Tibial artery (tissue), 4 donors: ENCODE measurements at regions not wholly inside any gene's neighbourhood (a gene's known extent, or its start where the extent isn't known, plus 50 kb on each side); places are given as distances from the start of the nearest gene placed in this dataset.

ENCODE experiments used
- DNase-seq, 2 donors: peaks; one replicate each; pipeline ENCODE4 v3.0.0-alpha.2; 2019
- H3K27ac ChIP-seq, 2 donors: fragments of 200-600 bp; sonication (generic) in 1 of 2; 1 replicate in 1 of 2; 2 replicates in 1 of 2; pipeline ENCODE4 v1.5.1; 2018 to 2019; ENCODE audit warnings: mild to moderate bottlenecking in 1 of 2
- H3K27me3 ChIP-seq, 2 donors: fragments of 200-600 bp; sonication (generic) in 1 of 2; one replicate each; pipeline versions ENCODE4 v1.5.1 to v1.6.0; 2016 to 2019
- H3K36me3 ChIP-seq, 3 donors: fragments of 200-600 bp; sonication (generic) in 2 of 3; one replicate each; pipeline ENCODE4 v1.5.1; 2016 to 2019; ENCODE audit warnings: mild to moderate bottlenecking in 2 of 3
- H3K4me1 ChIP-seq, 4 donors: fragments of 200-600 bp; sonication (generic) in 2 of 4; 1 replicate in 3 of 4; 2 replicates in 1 of 4; pipeline ENCODE4 v1.5.1; 2016 to 2019
- H3K4me3 ChIP-seq, 2 donors: fragments of 200-600 bp; sonication (generic) in 1 of 2; 1 replicate in 1 of 2; 2 replicates in 1 of 2; pipeline ENCODE4 v1.5.1; 2018 to 2019; ENCODE audit warnings: mild to moderate bottlenecking in 2 of 2
- H3K9me3 ChIP-seq, 3 donors: fragments of 200-600 bp; sonication (generic) in 1 of 3; one replicate each; pipeline ENCODE4 v1.5.1; 2016 to 2019
- intact Hi-C: fragments of 100-400 bp; cut with DNase I; formaldehyde crosslinking; loops from one replicate; pipeline ENCODE4 v1.15.0; 2023; ENCODE audit warnings: low total_unique reads
- TF ChIP-seq, protein P1 (sequence below), 2 experiments: fragments of 200-600 bp in 1 of 2; fragments of 450-650 bp in 1 of 2; IDR thresholded peaks; one replicate each; pipeline ENCODE4 v1.5.1; 2017 to 2019; ENCODE audit warnings: antibody characterized with exemption in 2 of 2, mild to moderate bottlenecking in 1 of 2, moderate library complexity in 1 of 2

DNA sequence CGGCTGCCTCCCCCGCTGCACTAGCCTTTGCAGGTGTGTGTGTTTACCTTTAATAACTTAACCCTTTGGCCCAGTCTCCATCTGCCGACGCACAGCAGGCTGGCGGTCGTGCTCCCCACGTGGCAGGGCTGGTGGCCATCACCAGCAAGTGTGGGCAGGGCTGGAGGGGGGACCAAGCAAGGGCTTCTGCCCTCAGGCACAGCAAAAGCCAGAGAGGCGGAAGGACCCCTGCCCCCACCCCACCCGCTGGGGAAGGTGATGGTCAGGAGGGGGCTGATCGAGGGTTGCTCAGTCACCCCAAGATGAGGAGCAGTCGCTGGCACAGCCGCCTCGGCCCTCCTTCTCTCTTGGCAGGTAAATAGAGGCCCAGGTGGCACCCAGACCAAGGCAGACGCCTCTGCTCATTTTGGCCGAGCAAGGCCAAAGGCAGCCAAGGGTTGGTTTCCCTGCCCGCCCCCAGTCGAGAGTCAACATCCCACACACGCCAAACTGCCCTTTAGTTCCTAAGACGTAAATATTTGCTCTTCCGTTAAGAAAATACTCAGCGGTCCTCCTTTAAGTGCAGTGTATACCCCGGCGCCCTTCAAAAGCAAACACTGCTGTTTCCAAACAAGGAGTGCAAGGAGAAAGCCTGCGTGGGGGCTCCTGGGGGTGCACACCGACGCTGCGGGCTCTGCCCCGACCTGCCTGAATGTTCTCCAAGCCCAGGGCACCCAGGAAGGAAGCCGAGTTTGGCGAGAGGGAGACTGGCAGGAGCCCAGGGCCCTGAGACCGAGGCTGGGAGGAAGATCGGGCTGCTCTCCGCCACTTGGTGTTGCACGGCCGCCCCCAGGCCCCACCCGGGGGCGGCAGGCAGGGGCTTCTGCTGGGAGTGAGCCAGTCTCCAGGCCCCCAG lies 82.7 kb downstream of the SIK1 start:
- peaks cover 0 to 31% (median 14%) of the 10 kb centered on the region in 4 donors for H3K4me1 ChIP-seq
- intact Hi-C loops = no loop called here
- H3K36me3 ChIP-seq = no peaks in the 10 kb centered on the region
- H3K9me3 ChIP-seq = no peaks in the 10 kb centered on the region
- TF ChIP-seq, protein P1, sequence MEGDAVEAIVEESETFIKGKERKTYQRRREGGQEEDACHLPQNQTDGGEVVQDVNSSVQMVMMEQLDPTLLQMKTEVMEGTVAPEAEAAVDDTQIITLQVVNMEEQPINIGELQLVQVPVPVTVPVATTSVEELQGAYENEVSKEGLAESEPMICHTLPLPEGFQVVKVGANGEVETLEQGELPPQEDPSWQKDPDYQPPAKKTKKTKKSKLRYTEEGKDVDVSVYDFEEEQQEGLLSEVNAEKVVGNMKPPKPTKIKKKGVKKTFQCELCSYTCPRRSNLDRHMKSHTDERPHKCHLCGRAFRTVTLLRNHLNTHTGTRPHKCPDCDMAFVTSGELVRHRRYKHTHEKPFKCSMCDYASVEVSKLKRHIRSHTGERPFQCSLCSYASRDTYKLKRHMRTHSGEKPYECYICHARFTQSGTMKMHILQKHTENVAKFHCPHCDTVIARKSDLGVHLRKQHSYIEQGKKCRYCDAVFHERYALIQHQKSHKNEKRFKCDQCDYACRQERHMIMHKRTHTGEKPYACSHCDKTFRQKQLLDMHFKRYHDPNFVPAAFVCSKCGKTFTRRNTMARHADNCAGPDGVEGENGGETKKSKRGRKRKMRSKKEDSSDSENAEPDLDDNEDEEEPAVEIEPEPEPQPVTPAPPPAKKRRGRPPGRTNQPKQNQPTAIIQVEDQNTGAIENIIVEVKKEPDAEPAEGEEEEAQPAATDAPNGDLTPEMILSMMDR (IDR thresholded peaks at IDR 0.05) = no peak
- H3K27ac ChIP-seq = peak overlapping the region in 1 of 2 donors; percentile 30
- DNase-seq = no peak
- peak overlapping the region in 1 of 2 donors; percentile 17 for H3K4me3 ChIP-seq
- H3K27me3 ChIP-seq = peaks cover 0 to 34% of the 10 kb centered on the region in 2 donors

DNA sequence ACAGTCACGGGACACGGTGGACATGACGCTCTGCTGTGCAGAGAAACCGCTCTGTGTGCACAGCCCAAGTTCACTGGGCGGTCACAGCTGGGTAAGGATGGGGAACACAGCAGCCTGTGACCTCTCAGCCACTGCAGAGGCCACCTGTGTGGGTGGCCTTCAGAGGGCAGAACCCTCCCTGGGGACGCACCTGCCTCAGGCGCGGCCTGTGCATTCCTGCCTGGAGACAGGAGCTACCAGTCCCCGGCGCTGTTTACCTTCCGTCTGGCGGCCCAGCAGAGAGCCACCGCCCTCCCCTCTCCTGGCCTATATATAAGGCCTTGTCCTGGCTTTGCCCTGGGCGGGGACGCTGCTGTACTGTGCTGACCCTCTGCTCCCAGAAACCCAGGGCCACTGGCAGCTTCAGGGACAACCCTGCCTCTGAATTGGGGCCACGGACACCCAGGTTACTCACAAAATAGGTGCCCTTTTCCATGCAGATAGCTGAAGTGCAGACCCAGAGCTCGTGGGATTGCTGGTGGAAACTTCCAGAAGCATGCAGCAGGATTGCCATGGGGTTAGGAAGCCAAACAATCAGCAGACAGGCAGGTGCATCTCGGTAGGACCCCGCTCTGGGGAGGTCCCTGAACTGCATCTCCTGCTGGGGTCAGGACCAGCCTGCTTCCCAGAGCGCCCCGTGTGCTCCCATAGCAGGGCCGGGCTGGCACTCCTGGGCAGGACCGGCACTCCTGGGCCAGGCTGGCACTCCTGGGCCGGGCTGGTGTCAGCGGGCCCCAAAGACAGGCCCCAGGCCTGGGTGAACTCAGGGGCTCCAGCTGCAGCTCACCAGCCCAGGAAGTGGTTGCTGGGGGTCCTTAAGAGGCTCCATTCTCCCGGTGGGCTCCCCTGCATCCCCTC lies 83.6 kb downstream of the SIK1 start:
- intact Hi-C loops = no loop called here
- Histone ChIP-seq H3K4me1 (peaks cover 0 to 31% (median 11%) of the 10 kb centered on the region in 4 donors), H3K27ac (no peak overlapping the region), H3K27me3 (peaks cover 0 to 41% of the 10 kb centered on the region in 2 donors), H3K9me3 (no peaks in the 10 kb centered on the region), H3K4me3 (no peak overlapping the region), H3K36me3 (no peaks in the 10 kb centered on the region)
- TF ChIP-seq, protein P1 (IDR thresholded peaks at IDR 0.05) = no peak
- DNase-seq = no peak

DNA sequence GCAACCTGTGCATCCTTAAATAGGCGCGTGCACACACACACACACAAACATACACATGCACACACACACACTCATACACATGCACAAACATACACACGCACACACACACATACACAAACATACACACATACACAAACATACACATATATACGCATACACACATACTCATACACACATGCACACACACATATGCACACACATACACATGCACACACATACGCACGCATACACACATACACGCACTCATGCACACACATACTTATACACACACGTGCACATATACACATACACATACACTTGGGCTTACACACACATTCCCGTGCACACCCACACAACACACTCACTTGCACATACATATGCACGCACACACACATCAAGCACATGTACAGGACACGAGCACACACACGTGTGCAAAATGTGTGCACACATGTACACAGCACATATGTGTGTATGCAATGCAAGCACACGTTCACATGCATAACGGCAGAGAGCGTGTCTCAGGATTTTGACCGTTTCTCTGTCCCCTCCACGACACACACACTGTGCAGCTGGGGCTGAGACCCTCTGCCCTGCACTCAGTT lies 84.5 kb downstream of the SIK1 start:
- intact Hi-C loops = no loop called here
- H3K36me3 ChIP-seq = no peaks in the 10 kb centered on the region
- H3K27ac ChIP-seq = no peak overlapping the region
- peaks cover 0 to 43% of the 10 kb centered on the region in 2 donors for H3K27me3 ChIP-seq
- DNase-seq = no peak
- peaks cover 0 to 31% (median 11%) of the 10 kb centered on the region in 4 donors for H3K4me1 ChIP-seq
- no peak overlapping the region for H3K4me3 ChIP-seq
- no peaks in the 10 kb centered on the region for H3K9me3 ChIP-seq
- TF ChIP-seq, protein P1 (IDR thresholded peaks at IDR 0.05) = no peak

DNA sequence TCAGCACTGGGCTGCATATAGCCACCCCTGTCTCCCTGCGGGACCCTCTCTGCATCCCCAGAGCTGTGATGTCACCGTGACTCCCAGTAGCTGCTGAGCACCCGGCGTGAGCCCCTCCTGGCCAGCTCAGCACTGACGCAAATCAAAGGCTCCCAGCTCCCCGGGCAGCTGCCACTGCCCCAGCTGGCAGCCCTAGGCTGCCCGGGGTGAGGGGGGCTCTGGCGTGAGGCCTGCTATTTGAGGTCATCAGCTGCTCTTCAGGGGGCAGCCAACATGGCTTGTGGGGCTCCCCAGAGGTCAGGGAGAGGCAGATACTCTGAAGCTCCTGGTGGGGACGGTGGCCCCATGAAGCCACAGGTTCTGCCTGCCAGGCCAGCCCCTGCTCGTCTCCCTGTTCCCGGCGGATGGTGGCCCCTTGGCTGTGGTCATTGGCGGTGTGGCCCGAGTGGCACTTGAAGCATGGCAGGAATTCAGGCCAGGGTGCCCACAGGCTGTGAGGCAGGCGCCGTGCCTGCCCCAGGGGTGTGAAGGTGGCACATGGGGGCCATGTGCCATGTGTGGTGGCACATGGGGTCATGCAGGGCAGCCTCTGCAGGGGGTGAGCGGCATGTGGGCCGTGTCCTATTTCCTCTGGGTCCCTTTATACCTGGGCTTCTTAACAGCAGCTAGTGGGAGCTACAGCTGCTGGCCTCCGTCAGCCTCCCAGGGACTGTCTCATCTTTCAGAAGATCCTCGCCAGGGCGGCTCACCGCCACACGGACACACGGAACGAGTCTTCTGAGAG lies 85.4 kb downstream of the SIK1 start:
- DNase-seq = no peak
- Histone ChIP-seq H3K36me3 (no peaks in the 10 kb centered on the region), H3K4me3 (no peak overlapping the region), H3K27ac (no peak overlapping the region), H3K27me3 (peaks cover 0 to 40% of the 10 kb centered on the region in 2 donors), H3K9me3 (no peaks in the 10 kb centered on the region), H3K4me1 (peaks cover 0 to 31% (median 11%) of the 10 kb centered on the region in 4 donors)
- TF ChIP-seq, protein P1 (IDR thresholded peaks at IDR 0.05) = no peak
- intact Hi-C loops = no loop called here
